GM18505 (cell line): ENCODE measurements at regions not wholly inside any gene's neighbourhood (a gene's known extent, or its start where the extent isn't known, plus 50 kb on each side); places are given as distances from the start of the nearest gene placed in this dataset.

Source experiments
- ATAC-seq: cut with Tn5 transposase; IDR thresholded peaks from one replicate; pipeline ENCODE4 v1.9.1; 2021; ENCODE audit not compliant: unreplicated experiment
- POLR2A ChIP-seq: IDR thresholded peaks from 4 replicates; pipeline ENCODE4 v1.6.1; 2011; ENCODE audit warnings: borderline replicate concordance; ENCODE audit not compliant: insufficient read depth, insufficient read length; ENCODE audit errors: extremely low read depth

DNA sequence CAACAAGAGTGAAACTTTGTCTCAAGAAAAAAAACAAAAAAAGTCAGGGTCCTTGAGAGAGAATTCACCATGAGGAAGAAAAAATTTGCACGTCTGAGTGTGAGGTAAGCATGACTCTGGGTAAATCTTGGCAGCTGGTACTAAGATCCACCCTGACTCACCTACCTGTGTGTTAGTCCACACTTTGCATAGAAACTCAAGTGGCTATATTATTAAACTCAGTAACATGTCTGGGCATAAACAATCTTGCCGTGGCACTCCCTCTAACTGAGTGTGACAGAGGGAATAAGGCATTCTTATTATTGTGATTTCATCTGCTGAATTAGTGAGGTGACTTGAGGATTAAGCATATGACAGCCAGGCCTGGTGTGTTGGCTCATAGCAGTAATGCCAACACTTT, 259.4 kb upstream of the VLDLR start:
- no peak for ATAC-seq
- TF ChIP-seq POLR2A, result no peak

DNA sequence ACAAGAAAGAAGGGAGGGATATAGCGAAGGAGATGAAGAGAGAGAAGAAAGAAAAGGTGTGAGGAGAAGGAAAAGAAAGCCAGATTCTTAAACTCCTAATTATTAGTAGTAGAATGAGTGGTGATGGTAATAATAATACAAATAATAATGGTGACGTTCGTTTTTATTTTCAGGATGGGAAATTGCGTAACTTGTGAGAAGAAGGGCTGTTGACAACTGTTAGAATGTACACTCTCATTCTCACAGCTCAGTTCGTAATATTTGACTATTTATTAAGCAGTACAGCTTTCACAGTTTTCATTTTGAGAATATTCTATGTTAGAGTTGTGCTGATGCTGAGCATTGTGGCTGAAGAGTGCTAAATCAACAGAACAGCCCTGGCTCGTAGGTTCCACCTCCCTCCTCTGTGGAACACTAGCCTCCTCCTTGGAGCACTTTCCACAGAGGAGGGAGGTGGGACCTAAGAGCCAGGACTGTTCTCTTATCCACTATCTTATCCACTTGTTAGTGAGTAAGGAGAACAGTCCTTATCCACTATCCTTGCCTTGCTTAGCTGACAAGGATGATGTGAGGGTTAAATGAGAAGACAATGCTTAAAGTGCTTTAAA, 258.3 kb upstream of the VLDLR start:
- no peak for ATAC-seq
- TF ChIP-seq POLR2A, result no peak

DNA sequence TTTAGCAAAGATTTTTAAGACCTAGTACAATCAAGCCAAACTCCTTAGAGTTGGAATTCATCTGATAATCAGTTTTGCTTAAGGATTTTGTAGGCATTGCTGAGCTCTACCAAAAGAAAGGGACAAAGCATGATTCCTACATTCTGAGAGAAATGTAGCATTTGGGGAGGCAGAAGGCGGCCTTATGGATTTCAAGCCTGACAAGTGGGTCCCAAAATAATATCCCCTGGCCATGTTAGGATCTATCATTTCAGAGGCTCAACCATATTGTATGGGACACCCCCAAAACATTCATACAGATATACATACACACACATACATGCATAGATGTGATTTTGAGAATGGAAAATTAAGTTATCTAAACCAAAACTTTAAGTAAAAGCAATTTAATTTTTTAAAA, 257.8 kb upstream of the VLDLR start:
- no peak for TF ChIP-seq POLR2A
- no peak for ATAC-seq

DNA sequence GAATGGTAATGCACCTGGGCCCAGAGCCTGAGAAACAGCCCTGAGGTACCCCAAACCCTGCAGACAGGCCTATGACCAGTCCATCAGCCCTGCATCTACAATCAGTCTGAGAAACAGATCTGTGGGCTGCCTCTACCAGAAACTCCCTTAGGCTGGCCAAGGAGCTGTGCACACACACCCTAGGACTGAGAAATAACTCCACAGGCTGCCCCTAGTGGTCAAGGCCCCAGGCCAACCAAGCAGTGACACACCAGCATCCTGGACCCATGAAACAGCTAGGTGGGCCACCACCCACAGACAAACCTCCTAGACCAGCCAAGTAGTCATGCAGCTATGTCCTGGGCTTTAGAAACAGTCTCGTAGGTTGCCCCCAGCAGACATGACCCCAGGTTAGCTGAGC, 253.6 kb upstream of the VLDLR start:
- no peak for ATAC-seq
- no peak for TF ChIP-seq POLR2A

DNA sequence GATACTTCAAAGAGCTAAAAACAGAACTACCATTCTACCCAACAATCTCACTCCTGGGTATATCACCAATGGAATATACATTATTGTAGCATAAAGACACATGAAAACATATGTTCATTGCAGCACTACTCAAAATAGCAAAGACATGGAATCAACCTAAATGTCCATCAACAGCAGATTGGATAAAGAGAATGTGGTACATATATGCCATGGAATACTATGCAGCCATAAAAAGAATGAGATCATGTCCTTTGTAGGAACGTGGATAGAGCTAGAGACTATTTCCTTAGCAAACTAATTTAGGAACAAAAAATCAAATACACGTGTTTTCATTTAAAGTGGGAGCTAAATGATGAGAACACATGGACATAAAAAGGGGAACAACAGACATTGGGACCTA, 247.9 kb upstream of the VLDLR start:
- ATAC-seq, result no peak
- TF ChIP-seq POLR2A, result no peak

DNA sequence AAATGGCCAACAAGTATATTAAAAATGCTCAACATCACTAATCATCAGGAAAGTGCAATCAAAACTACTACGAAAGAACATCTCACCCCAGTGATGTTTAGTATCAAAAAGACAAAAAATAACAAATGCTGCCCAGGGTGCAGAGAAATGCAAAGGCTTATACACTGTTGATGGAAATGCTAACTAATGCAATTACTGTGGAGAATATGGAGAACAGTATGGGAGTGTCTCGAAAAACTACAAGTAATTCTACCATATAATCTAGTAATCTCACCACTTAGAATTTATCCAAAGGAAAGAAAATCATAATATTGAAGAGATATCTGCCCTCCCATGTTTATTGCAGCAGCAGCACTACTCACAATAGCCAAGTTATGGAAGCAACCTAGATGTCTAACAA, 246.5 kb upstream of the VLDLR start:
- ATAC-seq, result no peak
- TF ChIP-seq POLR2A, result no peak

DNA sequence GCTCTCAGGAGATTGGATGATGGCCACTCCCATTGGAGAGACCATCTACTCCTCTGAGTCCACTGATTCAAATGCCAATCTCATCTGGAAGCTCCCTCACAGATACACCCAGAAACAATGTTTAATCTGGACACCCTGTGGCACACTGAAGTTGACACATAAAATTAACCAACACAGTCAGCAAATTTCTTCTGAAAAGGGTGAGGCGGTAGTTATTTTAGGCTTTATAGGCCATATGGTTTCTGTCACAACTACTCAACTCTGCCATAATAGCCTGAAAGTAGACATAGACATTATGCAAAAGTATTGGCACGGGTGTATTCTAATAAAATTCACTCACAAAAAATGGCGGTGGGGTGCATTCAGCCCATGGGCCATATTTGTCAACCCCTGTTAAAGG, 244.5 kb upstream of the VLDLR start:
- ATAC-seq, result no peak
- TF ChIP-seq POLR2A, result no peak

DNA sequence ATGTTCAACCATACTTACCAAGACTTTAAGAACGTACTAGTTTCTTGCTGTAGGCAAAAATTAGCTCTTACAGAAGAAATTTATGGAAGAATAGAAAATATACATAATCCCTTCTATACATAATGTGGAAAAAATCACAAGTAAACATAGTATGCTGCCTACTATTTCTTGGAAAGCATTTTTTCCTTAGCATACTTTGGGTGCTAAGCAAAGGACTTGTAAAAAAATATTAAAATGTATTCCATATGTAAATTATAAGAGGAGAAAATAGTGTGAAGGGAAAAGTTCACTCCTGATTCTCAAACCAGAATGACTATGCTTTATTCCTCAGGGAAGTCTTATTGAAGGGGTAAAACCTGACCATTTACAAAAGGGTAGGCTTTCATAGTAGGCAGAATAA, 243.8 kb upstream of the VLDLR start:
- no peak for TF ChIP-seq POLR2A
- ATAC-seq, result no peak

DNA sequence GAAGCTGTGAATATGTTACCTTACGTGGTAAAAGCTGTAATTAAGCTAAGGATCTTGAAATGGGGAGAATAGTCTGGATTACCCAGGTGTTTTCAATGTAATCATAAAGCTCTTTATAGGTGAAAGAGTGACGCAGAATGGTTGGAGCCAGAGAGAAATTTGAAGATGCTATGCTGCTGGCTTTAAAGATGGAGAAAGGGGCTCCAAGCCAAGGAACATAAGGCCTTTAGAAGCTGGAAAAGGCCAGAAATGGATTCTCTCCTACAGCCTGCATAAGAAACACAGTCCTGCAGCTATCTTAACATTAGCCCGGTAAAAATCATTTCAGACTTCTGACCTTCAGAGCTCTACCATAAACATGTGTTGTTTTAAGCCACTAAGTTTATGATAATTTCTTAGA, 243.3 kb upstream of the VLDLR start:
- no peak for TF ChIP-seq POLR2A
- ATAC-seq, result no peak

DNA sequence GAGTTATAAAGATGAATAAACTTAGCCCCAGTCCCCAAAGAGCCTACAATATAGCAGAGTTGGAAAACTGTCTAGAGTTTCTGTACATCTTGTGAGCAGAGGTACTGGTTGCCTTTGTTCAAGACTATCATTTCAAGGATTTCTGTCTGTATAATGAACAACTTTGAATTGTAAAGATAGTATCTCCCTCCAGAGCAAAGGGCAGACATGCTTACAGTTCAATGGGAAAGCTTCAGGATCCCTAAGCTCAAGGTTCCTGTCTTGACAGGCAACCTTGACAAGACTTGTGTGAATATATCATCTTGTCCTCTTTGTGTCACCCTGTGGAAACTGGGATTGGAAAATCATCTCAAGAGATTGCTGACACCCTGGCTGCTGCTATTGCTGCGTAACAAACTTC, 242.8 kb upstream of the VLDLR start:
- no peak for TF ChIP-seq POLR2A
- no peak for ATAC-seq

DNA sequence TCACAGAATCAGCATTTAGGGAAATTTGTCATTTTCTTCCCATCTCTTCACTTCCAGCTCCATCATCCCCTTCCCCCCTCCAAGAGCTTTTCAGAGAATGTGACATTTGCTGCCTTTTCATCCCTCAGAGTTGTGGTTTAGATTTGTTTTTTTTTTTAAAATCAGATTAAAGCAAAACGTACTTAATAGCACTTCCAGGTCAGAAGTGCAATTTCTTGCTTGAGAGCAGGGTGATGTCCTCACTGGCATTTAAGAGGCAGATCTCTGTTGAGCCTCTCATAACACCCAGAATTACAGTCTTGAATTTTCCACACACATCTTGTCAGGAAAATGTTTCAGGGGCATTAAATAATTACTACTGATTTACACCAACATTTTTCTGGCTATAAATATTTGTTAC, 236.8 kb upstream of the VLDLR start:
- ATAC-seq, result no peak
- no peak for TF ChIP-seq POLR2A

DNA sequence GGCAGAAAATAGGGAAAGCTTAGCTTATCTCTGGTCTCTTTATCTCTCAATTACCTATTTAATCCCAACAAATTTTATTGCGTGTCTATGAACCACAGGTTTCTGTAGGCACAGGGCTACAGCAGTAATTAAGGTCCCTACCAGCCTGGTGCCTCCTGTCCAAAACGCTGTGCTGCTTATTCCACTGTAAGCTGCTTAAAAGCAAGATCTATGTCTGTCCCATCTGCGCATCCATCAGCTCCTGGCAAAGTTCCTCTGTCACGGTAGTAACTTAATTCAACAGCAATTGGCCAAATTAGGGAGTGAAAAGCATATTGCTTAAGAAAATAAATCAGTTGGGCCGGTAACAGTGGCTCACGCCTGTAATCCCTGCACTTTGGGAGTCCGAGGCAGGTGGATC, 235.8 kb upstream of the VLDLR start:
- ATAC-seq, result no peak

DNA sequence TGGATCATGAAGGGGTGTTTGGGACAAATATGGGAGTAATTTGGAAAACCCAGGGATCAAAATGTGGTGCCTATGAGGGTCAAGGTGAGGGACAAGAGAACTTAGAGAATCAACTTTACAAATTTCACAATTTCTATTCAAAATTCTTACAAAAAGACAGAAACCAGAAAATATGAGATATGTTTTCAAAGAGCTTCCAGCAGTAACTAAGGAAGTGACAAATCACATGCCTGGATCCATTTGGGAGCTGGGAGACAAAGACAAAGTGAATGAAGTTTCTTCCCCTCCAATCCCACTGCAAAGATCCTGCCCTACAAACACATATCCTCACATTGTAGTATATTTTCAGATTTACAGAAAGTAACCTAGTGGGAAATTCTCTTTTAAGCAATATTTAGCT, 235.0 kb upstream of the VLDLR start:
- no peak for TF ChIP-seq POLR2A
- ATAC-seq, result no peak

More for the DNA sequence above, 235.8 kb upstream of the VLDLR start:
- TF ChIP-seq POLR2A, result no peak

DNA sequence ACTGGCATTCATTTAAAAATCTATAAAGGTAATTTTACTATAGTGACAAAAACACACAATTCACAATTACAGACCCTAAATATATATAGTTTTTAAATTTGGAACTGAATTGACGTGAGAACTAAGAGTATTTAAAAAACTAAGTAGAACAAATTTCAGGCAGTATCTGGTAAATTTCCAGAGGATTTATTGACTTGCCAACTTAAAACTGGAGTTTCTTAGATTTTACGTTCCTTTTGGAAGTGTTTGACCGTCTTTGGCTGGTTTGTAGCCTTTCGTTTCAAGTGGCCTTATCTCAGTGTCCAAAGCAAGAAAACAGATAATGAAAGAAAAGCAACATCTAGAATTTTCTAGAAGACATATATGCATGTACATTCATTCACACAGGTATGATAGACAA, 234.4 kb upstream of the VLDLR start:
- no peak for TF ChIP-seq POLR2A

DNA sequence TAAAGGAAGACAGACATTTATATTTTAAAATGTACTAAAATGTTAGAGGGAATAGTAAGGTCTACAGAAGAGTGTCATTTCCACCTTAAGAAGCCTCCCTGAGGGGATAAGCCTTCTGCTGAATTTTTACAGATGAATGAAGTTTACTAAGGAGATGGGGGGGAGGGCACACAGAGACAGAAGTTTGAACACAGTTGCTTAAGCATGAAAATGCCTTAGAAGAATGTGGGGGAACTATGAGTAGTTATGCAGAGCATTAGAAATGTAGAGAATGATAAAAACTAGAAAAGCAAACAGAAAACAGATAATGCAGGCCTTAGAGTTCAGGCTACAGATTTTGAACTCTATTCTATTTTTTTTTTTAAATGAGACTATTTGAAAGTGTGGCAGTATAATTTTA, 232.2 kb upstream of the VLDLR start:
- no peak for ATAC-seq
- TF ChIP-seq POLR2A, result no peak

More for the DNA sequence above, 234.4 kb upstream of the VLDLR start:
- no peak for ATAC-seq
